ENCODE measurements at regions not wholly inside any gene's neighbourhood (a gene's known extent, or its start where the extent isn't known, plus 50 kb on each side); places are given as distances from the start of the nearest gene placed in this dataset.

GRCh38 chrX:42140320-42140719 is 217.0 kb upstream of the CASK start:
- Mint-ChIP-seq H3K4me1 (no peaks in the 10 kb centered on the region), H3K27ac (no peak overlapping the region), H3K27me3 (no peaks in the 10 kb centered on the region), H3K36me3 (ENCODE audit: low read depth) (peaks cover 5% of the 10 kb centered on the region), H3K4me3 (no peak overlapping the region), H3K9me3 (peaks cover 3% of the 10 kb centered on the region)
- POLR2A ChIA-PET: no interaction called here
- CTCF ChIA-PET: no interaction called here
- DNase-seq: no peak

DNA sequence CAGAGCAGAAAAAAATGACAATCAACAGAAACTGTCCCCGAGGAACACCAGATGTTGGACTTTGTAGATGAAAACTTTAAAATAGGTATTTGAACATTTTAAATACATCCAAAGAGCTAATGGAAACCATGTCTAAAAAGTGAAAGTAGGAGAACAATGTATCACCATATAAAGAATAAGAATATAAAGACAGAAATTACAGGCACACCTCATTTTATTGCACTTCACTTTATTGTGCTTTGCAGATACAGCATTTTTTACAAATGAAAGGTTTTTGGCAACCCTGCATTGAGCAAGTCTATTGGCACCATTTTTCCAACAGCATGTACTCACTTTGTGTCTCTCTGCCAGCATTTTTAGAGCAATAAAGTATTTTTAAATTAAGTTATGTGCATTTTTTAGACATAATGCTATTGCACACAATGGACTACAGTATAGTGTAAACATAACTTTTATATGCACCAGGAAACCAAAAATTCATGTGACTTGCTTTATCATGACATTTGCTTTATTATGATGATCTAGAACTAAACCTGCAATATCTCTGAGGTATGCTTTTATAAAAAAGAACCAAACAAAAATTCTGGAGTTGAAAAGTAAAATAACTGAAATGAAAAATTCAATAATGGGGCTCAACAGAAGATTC is 212.4 kb upstream of the CASK start:
- Mint-ChIP-seq H3K4me3 (no peak overlapping the region), H3K27me3 (no peaks in the 10 kb centered on the region), H3K4me1 (peaks cover 6% of the 10 kb centered on the region), H3K27ac (no peak overlapping the region), H3K9me3 (peaks cover 3% of the 10 kb centered on the region), H3K36me3 (ENCODE audit: low read depth) (peaks cover 11% of the 10 kb centered on the region)
- ChIA-PET POLR2A (no interaction called here), CTCF (no interaction called here)
- DNase-seq: no peak

DNA sequence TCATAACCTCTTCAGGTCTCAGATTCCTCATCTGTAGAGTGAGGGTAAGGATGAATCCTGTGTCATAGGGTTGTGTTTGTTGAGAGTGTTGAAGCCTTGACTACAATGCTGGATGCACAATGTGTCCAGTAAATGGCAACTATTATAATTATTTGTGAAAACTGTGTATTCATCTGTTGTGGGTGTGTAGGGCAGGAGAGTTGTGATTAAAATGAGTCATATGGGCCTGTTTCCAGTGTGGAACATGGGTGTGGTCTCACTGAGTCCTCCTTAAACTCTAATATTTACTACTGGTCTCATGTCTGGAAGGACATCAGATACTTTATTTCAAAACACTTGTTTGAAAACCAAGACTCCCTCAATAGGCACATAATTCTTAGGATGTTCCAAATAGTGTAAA is 208.5 kb upstream of the CASK start:
- Mint-ChIP-seq H3K27ac (no peak overlapping the region), H3K27me3 (no peaks in the 10 kb centered on the region), H3K36me3 (ENCODE audit: low read depth) (peaks cover 18% of the 10 kb centered on the region), H3K4me3 (no peak overlapping the region), H3K9me3 (peaks cover 5% of the 10 kb centered on the region), H3K4me1 (peaks cover 42% of the 10 kb centered on the region)
- no peak for DNase-seq
- ChIA-PET CTCF (no interaction called here), POLR2A (no interaction called here)

DNA sequence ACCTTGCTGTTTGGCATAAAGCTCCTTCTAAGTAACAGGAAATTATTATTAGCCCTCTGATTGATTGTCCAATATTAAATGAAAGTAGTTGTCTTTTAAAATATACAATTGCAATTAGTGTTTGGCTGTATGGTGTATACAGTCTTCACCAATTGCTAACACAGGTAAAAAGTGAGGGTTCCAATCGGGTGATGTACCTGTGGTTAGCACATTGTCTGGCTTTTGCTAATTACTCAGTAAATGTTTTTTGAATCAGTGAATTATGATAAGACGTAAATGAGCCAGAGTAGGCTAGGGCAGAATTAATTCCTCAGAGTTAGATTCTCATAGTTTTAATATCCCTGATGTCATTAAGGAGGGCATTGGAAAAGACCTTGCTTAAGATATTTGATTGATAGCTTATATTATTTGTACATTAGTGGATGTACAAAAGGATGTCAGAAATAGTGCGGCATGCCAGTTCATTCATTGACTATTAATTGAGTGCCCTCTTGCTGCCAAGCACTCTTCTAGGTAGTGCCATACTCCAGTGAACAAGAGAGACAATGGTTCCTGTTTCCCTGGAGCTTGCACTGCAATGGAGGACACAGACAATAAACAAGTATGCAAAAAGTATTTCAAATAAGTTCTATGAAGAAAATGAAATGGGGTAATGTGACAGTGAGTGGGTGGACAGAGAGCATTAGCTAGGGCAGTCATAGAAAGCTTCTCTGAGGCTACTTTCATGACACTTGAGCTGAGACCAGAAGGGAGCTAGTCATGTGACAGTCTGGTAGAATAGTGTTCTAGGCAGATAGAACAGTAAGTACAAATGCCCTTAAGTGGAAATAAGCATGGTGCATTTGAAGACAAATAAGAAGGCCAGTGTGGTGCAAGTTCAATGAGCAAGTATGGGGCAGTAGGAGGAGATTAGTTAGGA is 205.9 kb upstream of the CASK start:
- no peaks in the 10 kb centered on the region for H3K27me3 Mint-ChIP-seq
- peaks cover 18% of the 10 kb centered on the region for H3K36me3 Mint-ChIP-seq (ENCODE audit: low read depth)
- no peak overlapping the region for H3K4me3 Mint-ChIP-seq
- peak overlapping the region; percentile 83 for H3K27ac Mint-ChIP-seq
- no peak for DNase-seq
- ChIA-PET POLR2A (interaction anchor here (0.6 kb wide), 1 partner anchor 264 kb away, joined by 3 read pairs; no protein-coding TSS in a partner anchor), CTCF (no interaction called here)
- peaks cover 52% of the 10 kb centered on the region for H3K4me1 Mint-ChIP-seq
- peaks cover 8% of the 10 kb centered on the region for H3K9me3 Mint-ChIP-seq

- H3K27ac Mint-ChIP-seq: peak overlapping the region; percentile 83
- H3K9me3 Mint-ChIP-seq: peaks cover 8% of the 10 kb centered on the region
- peaks cover 52% of the 10 kb centered on the region for H3K4me1 Mint-ChIP-seq
- H3K4me3 Mint-ChIP-seq: peak overlapping the region; percentile 17
- DNase-seq: no peak
- POLR2A ChIA-PET: no interaction called here
- CTCF ChIA-PET: no interaction called here
- H3K27me3 Mint-ChIP-seq: no peaks in the 10 kb centered on the region
- peaks cover 16% of the 10 kb centered on the region for H3K36me3 Mint-ChIP-seq (ENCODE audit: low read depth)
Measured at GRCh38 chrX:42128587-42128986, 205.2 kb upstream of the CASK start.

DNA sequence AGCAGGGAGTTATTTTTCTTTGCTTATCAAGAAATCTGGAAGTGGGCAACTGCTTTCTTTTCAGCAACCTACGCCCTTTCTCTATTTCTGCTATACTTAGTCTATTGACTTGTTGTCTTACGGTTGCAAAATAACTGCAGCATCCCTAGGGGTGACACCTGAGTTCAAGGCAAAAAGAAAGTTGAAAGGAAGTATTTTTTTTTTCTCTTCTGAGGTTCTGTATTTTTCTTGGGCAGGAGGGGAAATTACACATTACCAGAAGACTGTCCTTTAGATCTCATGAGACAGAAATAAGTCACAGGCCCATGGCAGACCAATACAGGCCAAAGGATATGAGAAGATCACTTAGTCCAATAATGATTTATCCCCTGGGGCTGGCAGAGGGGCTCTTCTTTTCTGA is 204.7 kb upstream of the CASK start:
- CTCF ChIA-PET: no interaction called here
- DNase-seq: no peak
- Mint-ChIP-seq H3K4me3 (peak overlapping the region; percentile 17), H3K27me3 (no peaks in the 10 kb centered on the region), H3K36me3 (ENCODE audit: low read depth) (peaks cover 16% of the 10 kb centered on the region), H3K9me3 (peaks cover 8% of the 10 kb centered on the region), H3K4me1 (peaks cover 52% of the 10 kb centered on the region), H3K27ac (peak overlapping the region; percentile 83)
- POLR2A ChIA-PET: no interaction called here

GRCh38 chrX:42127563-42127962 is 204.2 kb upstream of the CASK start:
- Mint-ChIP-seq H3K4me3 (no peak overlapping the region), H3K9me3 (peaks cover 8% of the 10 kb centered on the region), H3K27me3 (no peaks in the 10 kb centered on the region), H3K4me1 (peaks cover 52% of the 10 kb centered on the region), H3K36me3 (ENCODE audit: low read depth) (peaks cover 13% of the 10 kb centered on the region), H3K27ac (peak overlapping the region; percentile 83)
- POLR2A ChIA-PET: no interaction called here
- DNase-seq: no peak
- CTCF ChIA-PET: interaction anchor here (1.7 kb wide), 1 partner anchor 329 kb away, joined by 4 read pairs; no protein-coding TSS in a partner anchor

GRCh38 chrX:42123369-42123768 is 200.0 kb upstream of the CASK start:
- POLR2A ChIA-PET: no interaction called here
- H3K27me3 Mint-ChIP-seq: no peaks in the 10 kb centered on the region
- H3K36me3 Mint-ChIP-seq (ENCODE audit: low read depth): no peaks in the 10 kb centered on the region
- no peak for DNase-seq
- CTCF ChIA-PET: no interaction called here
- H3K4me1 Mint-ChIP-seq: peaks cover 24% of the 10 kb centered on the region
- H3K9me3 Mint-ChIP-seq: peaks cover 3% of the 10 kb centered on the region
- no peak overlapping the region for H3K27ac Mint-ChIP-seq
- no peak overlapping the region for H3K4me3 Mint-ChIP-seq

GRCh38 chrX:42119076-42119475 is 195.7 kb upstream of the CASK start:
- no peak for DNase-seq
- no peak overlapping the region for H3K27ac Mint-ChIP-seq
- no peaks in the 10 kb centered on the region for H3K27me3 Mint-ChIP-seq
- no peak overlapping the region for H3K4me3 Mint-ChIP-seq
- peaks cover 3% of the 10 kb centered on the region for H3K9me3 Mint-ChIP-seq
- peaks cover 4% of the 10 kb centered on the region for H3K36me3 Mint-ChIP-seq (ENCODE audit: low read depth)
- peaks cover 8% of the 10 kb centered on the region for H3K4me1 Mint-ChIP-seq
- ChIA-PET CTCF (no interaction called here), POLR2A (no interaction called here)

GRCh38 chrX:42117318-42117717 is 194.0 kb upstream of the CASK start:
- Mint-ChIP-seq H3K9me3 (peaks cover 7% of the 10 kb centered on the region), H3K36me3 (ENCODE audit: low read depth) (peaks cover 12% of the 10 kb centered on the region), H3K27ac (no peak overlapping the region), H3K4me1 (peaks cover 8% of the 10 kb centered on the region), H3K4me3 (no peak overlapping the region), H3K27me3 (no peaks in the 10 kb centered on the region)
- POLR2A ChIA-PET: no interaction called here
- CTCF ChIA-PET: no interaction called here
- DNase-seq: no peak

- H3K27me3 Mint-ChIP-seq: no peaks in the 10 kb centered on the region
- CTCF ChIA-PET: no interaction called here
- DNase-seq: no peak
- H3K36me3 Mint-ChIP-seq (ENCODE audit: low read depth): peaks cover 18% of the 10 kb centered on the region
- peaks cover 6% of the 10 kb centered on the region for H3K9me3 Mint-ChIP-seq
- POLR2A ChIA-PET: no interaction called here
- no peak overlapping the region for H3K27ac Mint-ChIP-seq
- H3K4me1 Mint-ChIP-seq: peaks cover 19% of the 10 kb centered on the region
- no peak overlapping the region for H3K4me3 Mint-ChIP-seq
Measured at GRCh38 chrX:42109428-42109827, 186.1 kb upstream of the CASK start.

- no peak for DNase-seq
- Mint-ChIP-seq H3K9me3 (peaks cover 5% of the 10 kb centered on the region), H3K27me3 (no peaks in the 10 kb centered on the region), H3K4me3 (no peak overlapping the region), H3K4me1 (peaks cover 25% of the 10 kb centered on the region), H3K27ac (no peak overlapping the region), H3K36me3 (ENCODE audit: low read depth) (peaks cover 10% of the 10 kb centered on the region)
- POLR2A ChIA-PET: no interaction called here
- CTCF ChIA-PET: no interaction called here
Measured at GRCh38 chrX:42107495-42108488, 184.4 kb upstream of the CASK start.

- ChIA-PET POLR2A (no interaction called here), CTCF (no interaction called here)
- no peak for DNase-seq
- no peak overlapping the region for H3K4me3 Mint-ChIP-seq
- peaks cover 3% of the 10 kb centered on the region for H3K9me3 Mint-ChIP-seq
- peaks cover 7% of the 10 kb centered on the region for H3K36me3 Mint-ChIP-seq (ENCODE audit: low read depth)
- H3K4me1 Mint-ChIP-seq: peaks cover 25% of the 10 kb centered on the region
- H3K27me3 Mint-ChIP-seq: no peaks in the 10 kb centered on the region
- no peak overlapping the region for H3K27ac Mint-ChIP-seq
Measured at GRCh38 chrX:42106556-42106955, 183.2 kb upstream of the CASK start.

Measured in activated CD4-positive, alpha-beta memory T cell treated with anti-CD3 and anti-CD28 coated beads, Interleukin-2, amount 10 ng/mL, durations not matched to agents 7 days and 5 days (primary cell).